NT2/D1 (cell line): ENCODE measurements at regions not wholly inside any gene's neighbourhood (a gene's known extent, or its start where the extent isn't known, plus 50 kb on each side); places are given as distances from the start of the nearest gene placed in this dataset.

Experiments
- SUZ12 ChIP-seq: IDR thresholded peaks from 2 replicates; pipeline ENCODE4 v1.6.1; 2011; ENCODE audit not compliant: insufficient read length, insufficient read depth; ENCODE audit errors: extremely low read depth
- YY1 ChIP-seq: IDR thresholded peaks from 2 replicates; pipeline ENCODE4 v1.6.1; 2011; ENCODE audit not compliant: insufficient read length, insufficient read depth
- ZNF274 ChIP-seq: IDR thresholded peaks from 2 replicates; pipeline ENCODE4 v1.6.1; 2011; ENCODE audit warnings: mild to moderate bottlenecking, low read depth, low read length

DNA sequence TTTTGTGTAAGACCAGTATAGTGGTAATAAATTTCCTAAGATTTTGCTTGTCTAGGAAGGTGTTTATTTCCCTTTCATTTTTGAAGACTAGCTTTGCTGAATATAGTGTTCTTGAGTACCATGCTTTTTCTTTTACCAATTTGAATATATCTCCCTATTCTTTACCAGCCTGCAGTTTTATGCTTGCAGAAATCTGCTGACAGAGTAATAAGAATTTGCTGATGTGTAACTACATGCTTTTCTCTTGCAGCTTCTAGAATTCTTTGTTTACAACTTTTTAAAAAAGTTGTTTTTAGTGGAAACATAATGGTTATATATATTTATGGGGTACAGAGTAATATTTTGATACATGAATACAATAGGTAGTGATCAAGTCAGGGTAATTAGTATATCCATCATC, 324.8 kb upstream of the FOLH1 start:
- no peak for TF ChIP-seq YY1
- TF ChIP-seq SUZ12: no peak
- TF ChIP-seq ZNF274: no peak
